Left renal pelvis (tissue), 4 donors: ENCODE measurements at regions not wholly inside any gene's neighbourhood (a gene's known extent, or its start where the extent isn't known, plus 50 kb on each side); places are given as distances from the start of the nearest gene placed in this dataset.
"Not testable (repeated sequence)": the region's sequence is repeated elsewhere in the genome, so short reads cannot be mapped to it uniquely, and the experiment has no call there.

Source experiments
- DNase-seq, 4 donors: peaks; one replicate each; pipeline ENCODE4 v3.0.0-alpha.2; 2013; ENCODE audit warnings: low read depth in 4 of 4, low spot score in 3 of 4

DNA sequence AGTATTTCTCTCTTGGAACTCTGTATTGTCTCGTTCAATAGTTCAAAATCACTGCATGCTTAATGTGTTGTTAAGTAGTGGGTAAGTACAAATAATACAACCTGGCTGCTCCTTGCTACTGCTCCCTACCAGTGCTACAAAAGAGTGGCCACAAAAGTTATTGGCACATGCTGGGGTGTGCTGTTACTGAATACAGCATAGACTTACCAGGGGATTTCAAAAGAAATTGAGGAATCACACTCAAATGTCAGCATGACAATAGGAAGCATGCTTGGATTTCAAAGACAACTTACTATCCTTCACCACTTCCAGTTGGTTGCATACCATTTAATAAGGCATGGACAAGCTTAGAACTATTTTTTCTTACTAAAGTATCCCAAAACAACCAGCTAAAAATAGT lies 1041.3 kb upstream of the SPRY2 start:
- no peak for DNase-seq

DNA sequence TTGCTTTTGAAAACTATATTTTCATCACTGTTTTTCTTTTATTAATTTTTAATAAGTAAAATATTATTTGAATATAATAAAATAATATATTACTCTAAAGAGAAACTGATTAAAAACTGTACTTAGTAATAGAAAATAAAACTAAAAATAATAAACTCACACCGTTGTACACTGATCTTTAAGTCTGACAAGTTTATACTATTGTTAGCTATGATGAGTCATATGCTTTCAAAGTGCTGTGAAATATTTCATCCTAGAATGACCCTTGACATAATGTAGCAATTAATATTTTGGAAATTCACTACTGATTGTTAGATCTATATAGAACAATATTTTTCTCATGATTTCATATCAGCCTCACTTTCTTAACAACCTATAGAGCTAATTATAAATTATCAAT lies 1040.6 kb upstream of the SPRY2 start:
- no peak for DNase-seq

DNA sequence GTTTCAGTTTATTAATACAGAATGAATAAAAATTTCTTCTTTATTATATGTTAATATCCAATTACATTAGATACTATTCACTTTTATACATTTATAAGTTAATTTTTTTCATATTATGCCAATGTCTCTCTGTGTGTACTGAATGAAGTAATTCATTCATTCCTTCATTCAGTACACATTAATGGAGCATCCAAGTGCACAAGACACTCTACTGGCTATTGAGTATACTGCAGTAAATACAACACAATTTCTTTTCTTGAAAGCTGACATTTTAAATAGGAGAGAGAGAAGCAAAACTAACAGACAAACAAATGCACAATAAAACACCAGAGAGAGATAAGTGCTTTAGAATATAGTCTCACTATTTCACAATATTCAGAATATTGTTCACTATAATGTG lies 1038.3 kb upstream of the SPRY2 start:
- DNase-seq: no peak

DNA sequence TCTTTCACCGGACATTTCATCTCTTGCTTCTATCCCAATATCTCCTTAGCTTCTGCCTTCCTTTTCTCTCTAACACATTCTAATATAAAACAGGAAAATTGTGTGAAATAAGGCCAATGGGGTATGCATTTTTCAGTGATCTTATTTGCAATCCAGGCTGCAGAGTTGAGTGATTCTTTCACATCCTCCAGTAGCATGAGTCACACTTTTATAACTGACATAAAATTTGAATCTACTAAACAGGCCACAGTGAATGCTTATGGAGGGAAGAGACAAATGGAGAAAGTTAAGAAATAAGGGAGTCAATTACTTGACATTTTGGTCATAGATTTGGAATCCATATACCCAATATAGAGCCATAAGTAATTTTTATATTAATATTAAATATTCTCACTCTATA lies 1037.0 kb upstream of the SPRY2 start:
- no peak for DNase-seq

DNA sequence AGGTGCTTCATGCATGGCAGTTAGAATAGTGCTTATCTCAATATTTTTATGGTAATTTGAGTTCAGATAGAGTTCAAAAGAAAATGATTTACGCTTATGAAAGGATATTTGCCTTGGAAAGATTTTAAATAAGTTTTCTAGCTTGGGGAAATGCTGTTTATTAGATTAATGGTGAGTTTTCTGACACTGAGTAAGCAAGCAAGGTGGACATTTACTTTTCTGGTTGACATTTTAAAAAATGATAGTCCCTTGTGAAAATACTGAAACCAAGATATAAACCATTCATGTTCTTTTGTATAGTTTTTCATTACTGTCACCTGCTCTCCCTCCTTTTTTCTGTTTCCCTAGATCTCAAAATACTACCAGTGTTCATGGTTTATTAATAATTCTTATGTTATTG lies 1034.8 kb upstream of the SPRY2 start:
- DNase-seq: no peak

DNA sequence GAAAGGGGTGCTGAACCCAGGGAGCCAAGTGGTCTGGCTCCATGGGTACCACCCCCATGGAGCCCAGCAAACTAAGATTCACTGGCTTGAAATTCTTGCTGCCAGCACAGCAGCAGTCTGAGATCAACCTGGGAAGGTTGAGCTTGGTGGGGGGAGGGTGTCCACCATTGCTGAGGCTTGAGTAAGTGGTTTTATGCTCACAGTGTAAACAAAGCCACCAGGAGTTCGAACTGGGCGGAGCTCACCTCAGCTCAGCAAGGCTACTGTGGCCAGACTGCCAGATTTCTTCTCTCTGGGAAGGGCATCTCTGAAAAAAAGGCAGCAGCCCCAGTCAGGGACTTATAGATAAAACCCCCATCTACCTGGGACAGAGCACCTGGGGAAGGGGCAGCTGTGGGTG lies 1021.8 kb upstream of the SPRY2 start:
- DNase-seq: not testable (repeated sequence)

DNA sequence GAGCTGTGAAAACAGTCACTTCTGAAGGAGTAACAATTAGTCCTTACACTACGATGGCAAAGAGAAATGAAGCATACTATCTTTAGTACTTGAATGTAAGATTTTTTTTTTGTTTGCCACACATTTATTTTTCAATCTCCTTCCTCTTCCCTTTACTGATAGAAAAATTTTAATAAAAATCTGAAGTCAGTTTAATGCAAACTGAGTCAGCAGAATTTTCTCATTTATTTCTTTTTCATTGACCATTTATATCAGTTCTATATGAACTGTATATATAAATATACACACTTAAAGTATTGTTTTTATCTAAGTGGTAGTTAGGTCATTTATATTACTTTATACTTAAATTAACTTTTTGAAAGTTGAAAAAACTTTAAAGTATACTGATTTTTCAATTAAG lies 1009.1 kb upstream of the SPRY2 start:
- DNase-seq: no peak

DNA sequence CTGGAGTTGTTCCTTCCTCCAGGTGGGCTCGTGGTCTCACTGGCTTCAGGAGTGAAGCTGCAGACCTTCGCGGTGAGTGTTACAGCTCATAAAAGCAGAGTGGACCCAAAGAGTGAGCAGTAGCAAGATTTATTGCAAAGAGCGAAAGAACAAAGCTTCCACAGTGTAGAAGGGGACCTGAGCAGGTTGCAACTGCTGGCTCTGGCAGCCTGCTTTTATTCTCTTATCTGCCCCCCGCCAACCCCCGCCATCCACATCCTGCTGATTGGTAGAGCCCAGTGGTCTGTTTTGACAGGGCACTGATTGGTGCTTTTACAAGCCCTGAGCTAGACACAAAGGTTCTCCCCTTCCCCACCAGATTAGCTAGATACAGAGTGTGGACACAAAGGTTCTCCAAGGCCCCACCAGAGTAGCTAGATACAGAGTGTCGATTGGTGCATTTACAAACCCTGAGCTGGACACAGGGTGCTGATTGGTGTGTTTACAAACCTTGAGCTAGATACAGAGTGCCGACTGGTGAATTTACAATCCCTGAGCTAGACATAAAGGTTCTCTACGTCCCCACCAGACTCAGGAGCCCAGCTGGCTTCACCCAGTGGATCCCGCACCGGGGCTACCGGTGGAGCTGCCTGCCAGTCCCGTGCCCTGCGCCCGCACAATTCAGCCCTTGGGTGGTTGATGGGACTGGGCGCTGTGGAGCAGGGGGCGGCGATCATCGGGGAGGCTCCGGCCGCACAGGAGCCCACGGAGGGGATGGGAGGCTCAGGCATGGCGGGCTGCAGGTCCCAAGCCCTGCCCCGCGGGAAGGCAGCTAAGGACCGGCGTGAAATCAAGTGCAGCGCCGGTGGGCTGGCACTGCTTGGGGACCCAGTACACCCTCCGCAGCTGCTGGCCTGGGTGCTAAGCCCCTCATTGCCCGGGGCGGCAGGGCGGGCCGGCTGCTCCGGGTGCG lies 999.5 kb upstream of the SPRY2 start:
- DNase-seq: not testable (repeated sequence)

DNA sequence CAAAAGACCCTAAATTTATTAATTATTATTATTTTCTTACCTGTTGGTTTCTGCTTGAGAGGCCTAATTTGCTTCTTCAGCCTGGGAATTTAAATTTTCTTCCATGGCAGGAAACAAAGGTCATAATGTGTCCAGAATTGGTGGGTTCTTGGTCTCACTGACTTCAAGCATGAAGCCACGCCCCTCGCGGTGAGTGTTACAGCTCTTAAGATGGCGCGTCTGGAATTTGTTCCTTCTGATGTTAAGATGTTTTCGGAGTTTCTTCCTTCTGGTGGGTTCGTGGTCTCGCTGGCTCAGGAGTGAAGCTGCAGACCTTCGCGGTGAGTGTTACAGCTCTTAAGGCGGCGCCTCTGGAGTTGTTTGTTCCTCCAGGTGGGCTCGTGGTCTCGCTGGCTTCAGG lies 998.7 kb upstream of the SPRY2 start:
- DNase-seq: not testable (repeated sequence)

DNA sequence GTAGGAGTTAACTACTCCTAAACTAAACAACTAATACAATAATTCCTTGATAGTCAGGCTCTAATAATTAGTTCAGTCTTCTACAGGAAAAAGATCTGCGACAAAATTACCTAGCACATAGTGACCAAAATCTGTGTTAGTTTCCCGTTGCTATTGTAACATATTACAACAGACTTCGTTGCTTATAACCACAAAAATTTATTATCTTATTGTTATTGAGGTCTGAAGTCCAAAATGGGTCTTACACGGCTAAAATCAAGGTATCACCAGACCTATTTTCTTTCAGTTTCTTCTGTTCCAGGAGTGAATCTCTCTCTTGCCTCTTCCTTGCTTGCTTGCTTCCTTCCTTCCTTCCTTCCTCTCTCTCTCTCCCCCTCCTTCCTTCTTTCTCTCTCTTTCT lies 993.6 kb upstream of the SPRY2 start:
- no peak for DNase-seq

DNA sequence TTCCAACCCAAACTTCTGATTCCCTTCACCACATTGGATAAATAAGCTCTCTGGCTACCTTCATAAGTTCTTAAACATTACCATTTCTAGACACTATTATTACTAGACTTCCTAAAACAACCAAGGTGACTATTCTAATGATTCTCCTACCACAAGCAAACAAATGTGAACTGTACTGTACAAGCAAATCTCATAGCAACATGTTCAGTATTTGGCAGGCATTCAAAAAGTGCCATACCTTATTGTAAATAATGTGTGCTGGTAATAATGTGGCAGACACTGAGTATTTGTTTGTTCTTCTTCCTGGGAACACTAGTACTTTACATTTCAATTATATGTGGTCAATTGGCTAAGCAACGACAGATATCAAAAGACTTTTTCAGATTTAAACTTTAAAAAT lies 986.0 kb upstream of the SPRY2 start:
- DNase-seq: no peak

DNA sequence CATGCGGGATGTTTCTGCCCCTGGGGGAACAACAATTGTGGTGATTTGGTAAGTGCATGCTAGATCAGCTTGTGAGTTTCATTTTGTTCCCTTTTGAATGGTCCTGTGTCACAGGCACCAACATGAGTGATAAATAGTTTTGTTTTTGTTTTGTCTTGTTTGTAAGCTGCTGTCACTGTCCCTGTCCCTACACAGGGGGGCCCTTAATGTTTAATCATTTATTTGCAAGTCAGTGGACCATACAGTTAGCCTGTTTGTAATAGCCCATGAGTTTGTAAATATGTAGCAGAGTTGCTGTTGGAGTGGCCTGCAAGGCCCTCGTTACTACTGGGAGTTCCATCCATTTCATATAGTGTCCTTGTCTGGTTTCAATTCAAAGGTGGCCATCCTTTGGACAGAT lies 979.6 kb upstream of the SPRY2 start:
- DNase-seq: no peak

DNA sequence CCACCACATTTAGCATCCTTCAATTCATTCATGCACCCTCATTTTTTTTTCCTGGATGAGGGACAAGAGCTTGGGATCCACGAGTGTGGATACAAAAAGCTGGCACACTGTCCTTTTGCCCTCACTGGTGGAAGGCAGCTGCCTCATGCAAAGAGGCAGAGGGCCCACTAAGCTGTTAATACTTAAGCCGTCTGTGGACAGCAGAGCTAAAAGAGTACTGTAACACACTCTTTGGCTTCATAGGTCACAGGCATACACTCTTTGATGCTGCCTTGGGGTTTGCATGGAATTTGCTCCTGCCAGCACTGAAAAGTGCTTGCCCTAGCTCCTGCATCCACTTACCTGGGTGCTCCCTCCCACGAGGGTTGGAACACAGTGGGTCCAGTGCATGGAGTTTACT lies 978.4 kb upstream of the SPRY2 start:
- no peak for DNase-seq

DNA sequence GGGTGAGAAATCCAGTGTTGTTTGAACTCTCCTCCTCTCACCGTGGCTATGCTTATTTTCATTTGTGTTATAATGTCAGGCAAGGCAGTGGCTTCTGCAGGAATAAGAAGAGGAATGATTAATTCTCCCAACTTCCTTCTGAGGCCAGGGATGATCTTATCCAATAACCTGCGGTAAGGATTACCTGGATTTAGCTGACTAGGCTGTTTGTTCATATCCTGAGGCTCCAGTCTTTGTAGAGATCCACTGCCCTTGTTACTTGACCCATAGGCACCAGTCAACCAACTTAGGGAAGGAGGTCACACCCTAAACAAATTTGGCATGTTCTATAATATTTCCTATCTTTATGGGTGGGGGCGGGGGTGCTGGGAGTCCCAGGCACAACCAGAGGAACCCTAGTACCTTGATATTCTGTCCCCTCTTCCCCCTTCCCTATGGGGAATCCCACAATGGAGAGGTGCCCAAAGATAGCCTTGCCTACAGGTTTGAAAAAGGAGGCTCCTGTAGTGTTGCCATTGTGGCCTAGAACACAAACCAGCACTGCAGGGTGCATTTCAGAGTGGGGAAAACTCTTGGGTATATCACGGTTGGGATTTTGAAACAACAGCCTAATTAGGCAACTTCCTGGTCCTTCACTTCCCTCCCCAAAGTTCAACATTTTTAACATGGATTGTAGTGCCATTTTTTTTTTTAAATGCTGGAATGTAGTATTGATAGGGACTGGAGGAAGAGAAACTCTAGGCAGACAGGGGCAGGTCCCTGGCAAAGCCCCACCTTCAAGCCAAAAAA lies 977.5 kb upstream of the SPRY2 start:
- DNase-seq: no peak

DNA sequence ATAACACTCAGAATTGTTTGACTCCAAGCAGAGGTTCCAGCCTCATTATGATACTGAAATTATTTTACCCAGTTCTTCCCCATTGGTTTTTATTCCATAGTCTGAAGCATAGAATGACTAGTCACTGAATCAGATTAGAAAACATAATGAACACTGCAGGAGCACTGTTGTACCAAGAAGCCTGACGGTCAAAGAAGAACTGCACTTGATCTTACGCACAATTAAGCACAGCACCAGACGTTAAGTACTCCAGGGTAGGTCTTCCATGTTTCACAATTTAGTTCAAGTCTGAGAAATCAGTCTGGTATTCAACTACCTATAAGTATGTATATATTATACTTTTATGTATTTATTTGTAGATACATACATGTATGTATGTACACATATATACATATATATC lies 973.5 kb upstream of the SPRY2 start:
- no peak for DNase-seq

DNA sequence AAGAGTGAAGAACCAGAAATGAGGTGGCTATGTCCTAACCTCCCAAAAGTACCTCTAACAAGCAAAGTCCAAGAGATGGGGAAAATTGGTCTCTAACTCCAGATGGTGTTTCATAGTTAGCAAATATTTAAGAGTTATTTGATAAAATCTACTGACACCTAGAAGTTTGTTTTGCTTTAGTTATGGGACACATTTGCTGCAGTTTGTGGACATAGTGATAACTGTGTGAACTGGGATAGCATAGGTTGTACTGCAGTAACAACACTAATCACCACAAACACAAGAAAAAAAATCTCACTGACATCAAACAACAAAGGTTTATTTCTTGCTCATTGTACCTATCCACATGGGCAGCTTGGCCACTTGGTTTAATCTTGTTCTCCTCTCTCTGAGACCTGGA lies 965.0 kb upstream of the SPRY2 start:
- no peak for DNase-seq

DNA sequence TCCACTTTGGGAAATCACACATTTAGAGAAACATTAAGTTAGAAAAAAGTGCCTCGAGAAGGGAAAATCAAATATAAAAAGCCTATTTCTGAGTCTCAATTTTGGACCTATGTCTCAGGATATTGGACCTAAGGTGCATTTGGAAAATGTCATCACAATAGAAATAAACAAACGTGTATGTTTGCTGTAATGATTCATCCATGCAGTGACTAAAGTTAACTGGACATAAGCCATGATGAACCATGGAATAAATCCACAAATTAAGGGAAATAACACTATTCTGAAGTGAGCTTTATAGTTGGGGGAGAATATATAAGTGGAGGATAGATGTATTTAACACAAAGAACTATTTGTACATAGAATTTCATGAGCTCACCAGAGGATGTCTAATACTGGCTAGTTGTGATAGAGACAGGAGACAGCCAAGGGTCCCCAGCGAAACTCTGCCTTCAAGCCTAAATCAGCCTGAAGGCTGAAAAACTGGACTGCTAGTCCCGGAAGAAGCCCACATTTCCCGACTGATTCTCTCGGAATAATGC lies 963.3 kb upstream of the SPRY2 start:
- DNase-seq: no peak

DNA sequence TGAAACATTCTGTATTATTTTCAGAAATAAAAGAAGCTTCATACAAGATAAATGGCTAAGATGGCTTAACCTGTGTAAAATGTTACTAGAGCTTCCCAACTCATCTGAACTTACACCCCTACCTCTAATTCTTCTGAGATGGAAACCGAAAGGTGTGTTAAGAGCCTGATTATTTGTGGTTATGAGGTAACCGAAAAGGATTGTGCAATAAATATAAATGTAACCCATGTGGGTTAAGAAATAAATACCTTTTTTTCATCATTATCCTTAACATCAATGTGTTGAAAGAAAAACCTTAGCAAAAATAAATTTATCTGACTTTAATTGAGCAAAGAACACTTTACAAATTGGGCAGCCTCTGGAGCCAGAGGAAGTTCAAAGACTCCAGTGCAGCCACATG lies 961.8 kb upstream of the SPRY2 start:
- no peak for DNase-seq

DNA sequence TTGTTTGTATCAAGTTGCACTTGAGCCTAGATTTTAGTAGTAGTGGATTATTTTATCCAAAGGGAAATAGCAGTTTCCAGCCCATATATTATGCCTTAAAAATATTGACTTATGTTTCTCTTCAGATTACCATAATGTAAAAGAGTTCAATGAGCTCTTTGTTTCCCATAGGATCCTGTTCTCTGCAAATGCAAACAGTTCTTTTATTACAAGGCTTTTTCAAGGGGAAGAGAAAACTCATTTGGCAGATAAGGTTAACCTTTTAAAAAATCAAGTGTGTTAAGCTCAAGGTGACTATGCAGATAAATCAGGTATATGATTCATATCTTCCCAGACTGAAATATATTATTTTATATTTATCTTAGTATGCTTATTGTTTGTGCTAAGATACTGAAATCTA lies 961.2 kb upstream of the SPRY2 start:
- DNase-seq: no peak

DNA sequence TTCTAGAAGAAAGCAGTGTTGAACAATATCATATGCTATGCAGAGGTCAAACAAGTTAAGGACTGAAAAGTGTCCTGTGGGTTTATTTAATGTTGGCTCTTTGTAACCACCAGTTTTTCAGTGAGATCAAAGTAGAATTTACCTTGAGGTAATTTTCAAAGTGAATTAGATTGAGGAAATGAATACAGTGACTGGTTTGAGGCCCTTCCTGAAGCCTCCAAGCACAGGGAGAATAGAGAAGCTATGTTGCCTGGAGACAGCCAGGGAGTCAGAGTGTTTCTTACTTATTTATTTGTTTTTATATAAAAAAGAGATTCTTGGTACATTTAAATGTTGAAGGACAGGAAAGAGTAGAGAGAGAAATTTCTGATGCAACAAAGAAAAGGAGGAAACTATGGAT lies 954.3 kb upstream of the SPRY2 start:
- DNase-seq: no peak

DNA sequence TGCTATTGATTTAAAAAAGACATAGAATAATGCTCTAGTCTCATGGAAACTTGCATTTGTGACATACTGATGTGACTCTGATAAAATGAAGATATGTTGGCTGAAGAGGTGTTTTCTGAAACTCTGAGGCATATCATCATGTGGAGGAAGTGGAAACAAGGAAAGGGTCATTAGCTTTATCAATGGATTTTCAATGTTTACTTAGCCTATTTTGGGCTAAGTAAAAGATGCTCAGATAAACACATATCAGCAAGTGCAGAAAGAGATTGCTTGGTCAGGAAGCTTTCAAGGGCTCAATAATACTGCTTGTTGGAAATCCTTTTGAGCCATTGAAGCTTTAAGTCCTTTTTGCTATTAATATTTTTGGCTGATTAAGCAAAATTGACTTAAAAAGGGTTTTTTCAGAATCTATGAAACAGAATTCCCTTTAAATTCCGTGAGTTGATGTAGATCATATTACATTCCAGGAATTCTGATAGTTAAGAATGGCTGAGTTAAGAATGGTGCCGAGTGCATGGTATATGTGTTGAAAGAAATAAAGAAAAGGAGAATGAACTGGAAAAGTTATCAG lies 952.8 kb upstream of the SPRY2 start:
- DNase-seq: no peak
